ENCODE measurements at regions not wholly inside any gene's neighbourhood (a gene's known extent, or its start where the extent isn't known, plus 50 kb on each side); places are given as distances from the start of the nearest gene placed in this dataset.
A peak's percentile ranks its signal among the peaks of the same experiment; 100 is the strongest.

GRCh38 chr4:57270346-57270745 is 160.2 kb upstream of the IGFBP7 start:
- peak; percentile 83 for DNase-seq (ENCODE audit: low spot score)

DNA sequence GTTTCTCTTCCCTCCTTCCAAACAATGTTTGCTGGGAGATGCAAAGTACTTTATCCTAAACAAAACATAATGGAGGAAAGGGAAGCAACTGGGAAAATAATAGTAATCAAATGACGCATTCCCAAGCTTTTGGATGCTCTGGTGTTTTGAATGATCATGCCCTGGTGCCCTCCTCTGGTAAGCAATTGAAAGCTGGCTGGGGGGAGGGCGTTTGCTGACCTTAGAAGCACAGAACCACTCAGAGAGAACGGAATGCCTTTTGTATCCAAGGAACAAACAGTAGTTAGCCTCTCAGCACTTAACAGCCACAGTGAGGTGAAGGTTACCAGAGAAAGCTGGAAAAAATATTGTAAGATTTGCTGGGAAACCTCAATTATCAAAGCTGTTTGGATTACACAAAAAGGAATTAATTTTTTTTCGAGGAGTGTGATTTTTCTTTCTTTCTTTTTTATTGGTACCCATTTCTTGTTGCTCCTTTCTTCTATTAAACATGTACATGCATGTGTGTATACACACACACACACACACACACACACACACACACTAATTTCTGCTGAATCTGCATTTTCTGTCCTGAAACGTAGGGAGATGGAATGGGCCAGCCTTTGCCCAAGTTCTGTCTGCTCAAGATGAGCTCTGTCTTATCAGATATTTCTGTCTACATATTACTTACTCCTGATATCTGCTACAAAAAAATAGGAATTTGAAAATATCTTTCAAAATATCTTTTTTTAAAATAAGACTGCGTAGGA is 155.8 kb upstream of the IGFBP7 start:
- DNase-seq (ENCODE audit: low spot score): no peak

DNA sequence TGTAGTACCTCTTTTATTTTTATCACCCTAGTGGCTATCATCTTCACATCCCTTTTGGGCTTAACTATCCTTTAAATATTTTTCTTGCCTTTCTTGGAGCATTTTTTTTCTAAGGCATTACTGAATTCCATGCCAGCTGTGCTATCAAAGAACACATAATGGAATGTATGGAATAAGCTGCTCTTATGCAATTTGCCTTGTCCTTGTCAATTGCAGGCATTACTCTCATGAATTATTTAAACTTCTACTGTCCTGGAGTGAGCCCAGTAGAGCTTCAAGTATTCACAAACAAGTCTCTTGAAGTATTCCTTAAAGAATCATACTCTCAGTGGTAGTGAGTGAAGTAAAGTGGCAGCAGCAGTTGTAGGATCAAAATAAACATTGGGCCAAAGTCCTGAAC is 144.6 kb upstream of the IGFBP7 start:
- peak; percentile 69 for DNase-seq (ENCODE audit: low spot score)

DNA sequence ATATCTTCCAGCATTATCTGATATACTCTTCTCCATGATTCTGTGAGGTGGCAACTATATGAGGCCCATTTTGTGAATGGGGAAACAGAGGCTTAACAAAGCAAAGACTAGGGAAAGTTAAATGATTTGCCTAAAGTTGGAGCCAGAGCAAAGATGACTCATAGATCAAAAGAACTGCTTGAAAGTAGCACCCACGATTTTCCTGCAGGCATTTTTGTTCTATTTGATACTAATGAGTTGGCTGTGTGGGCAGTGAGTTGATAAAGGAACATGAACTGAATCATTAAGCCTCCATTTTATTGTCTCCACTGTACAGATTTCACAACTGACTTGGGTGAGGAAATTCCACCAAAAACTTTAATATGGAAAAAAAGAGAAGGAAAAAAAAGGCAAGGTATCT is 138.9 kb upstream of the IGFBP7 start:
- DNase-seq (ENCODE audit: low spot score): no peak

GRCh38 chr4:57243076-57243475 is 132.9 kb upstream of the IGFBP7 start:
- DNase-seq (ENCODE audit: low spot score): no peak

- no peak for DNase-seq (ENCODE audit: low spot score)
These were observed 124.1 kb upstream of the IGFBP7 start for GRCh38 chr4:57234252-57234775.

DNA sequence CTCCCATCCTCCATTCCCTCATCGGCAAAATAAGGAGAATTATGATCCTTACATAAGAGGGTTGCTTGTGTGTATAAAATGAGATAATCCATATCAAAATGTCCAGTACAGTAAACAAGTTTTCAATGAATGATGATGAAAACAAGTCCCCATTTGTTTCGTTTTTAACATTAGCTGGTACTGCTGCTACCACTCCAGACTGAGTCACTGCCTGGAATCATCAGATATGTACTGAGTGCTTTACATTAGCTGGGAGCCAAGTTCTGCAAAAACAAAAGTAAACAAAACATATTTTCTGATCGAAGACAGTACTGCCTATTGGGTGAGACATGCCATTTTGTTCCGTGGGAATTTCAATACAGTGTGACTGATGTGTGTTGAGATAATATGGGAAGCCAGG is 123.2 kb upstream of the IGFBP7 start:
- DNase-seq (ENCODE audit: low spot score): peak; percentile 7

DNA sequence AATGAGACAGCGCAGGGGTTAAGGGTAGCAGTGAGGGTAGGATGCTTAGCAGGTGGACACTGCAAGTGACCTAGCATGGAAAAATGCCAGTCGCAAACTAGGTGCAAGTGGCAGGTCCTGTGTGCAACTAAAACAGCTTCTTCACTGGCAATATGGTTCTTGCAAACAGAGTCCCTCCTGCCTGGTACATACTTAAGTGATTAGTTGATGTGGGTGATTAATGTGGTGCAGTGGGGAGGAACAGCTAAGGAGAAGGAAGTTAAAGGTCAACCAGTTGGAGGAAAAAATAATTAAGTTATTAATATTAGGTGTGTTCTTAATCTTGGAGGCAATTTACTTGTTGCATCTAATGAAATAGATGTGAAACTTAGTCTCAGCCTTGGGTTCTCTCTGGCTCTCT is 121.6 kb upstream of the IGFBP7 start:
- DNase-seq (ENCODE audit: low spot score): no peak

GRCh38 chr4:57220734-57221133 is 110.5 kb upstream of the IGFBP7 start:
- DNase-seq (ENCODE audit: low spot score): no peak

GRCh38 chr4:57220172-57220571 is 110.0 kb upstream of the IGFBP7 start:
- no peak for DNase-seq (ENCODE audit: low spot score)

DNA sequence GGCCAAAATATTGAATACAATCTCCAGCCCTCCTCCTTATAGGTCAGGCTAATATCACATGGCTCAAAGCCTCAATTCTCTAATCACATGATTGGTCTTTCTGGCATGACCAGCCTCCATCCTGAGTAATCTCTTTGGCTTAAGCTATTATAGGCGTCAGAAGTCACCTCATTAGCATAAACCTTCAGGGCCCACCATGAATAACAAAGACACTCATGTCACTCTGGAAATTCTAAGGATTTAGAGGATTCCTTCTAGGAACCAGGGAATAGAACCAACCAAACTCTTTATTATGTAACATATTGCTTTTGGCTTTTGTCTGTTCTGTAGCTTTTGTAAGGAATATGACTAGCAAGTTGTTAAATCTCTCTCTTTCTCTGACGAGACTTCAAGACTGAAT is 109.2 kb upstream of the IGFBP7 start:
- DNase-seq (ENCODE audit: low spot score): no peak

DNA sequence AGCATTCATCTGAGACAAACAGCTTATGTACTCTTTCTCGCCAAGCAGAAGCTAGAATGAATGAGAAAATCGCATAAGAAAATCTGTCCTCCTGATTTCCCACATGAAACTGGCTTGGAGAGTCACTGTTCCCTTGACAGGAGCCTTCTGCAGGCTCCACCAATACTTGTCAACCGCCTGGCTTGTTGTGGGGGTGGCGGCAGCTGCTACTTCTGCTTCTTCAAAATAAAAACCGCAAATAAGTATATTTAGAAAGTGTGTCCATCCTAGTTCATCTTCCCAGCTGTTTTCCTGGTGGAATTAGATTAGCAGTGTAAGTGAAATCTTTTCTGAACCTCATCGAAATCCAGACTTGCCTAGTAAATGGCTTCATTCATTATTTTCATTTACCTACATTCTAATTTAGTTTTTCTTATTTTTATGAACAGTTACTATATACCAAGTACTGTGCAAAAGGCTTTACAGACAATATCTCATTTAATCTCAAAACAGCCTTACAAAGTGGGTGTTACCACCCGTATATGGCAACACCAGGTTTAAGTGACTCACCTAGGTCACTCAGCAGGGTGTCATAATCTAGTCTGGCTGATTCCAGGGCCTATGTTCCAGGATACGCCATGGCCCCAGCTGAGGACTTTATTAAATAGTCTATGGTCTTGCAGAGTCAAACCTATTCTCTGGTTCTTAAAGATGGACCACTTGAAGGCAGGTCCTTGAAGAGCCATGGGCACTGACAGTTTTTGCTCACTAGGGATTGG is 104.6 kb upstream of the IGFBP7 start:
- no peak for DNase-seq (ENCODE audit: low spot score)

- DNase-seq (ENCODE audit: low spot score): no peak
These were observed 100.9 kb upstream of the IGFBP7 start for GRCh38 chr4:57211131-57211530.

DNA sequence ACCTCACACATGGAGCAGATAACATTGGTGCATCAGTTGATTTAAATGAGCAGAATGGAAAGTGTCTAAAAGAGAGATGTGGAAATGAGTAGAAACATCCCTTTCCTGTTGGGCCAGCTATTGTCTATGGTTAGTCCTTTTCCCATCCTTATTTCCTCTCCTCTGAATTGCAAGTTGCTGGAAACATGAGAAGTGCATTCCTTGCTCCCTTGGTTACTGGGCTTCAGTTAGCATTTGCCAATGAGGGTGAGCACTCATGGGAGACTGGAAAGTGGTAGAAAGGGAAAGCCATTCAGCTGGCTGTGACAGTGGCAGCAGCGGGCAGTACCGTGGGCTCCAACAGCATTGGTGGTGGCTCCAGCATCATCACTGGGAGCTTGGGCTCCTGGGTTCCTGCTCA is 96.0 kb upstream of the IGFBP7 start:
- no peak for DNase-seq (ENCODE audit: low spot score)

GRCh38 chr4:57205580-57205979 is 95.4 kb upstream of the IGFBP7 start:
- no peak for DNase-seq (ENCODE audit: low spot score)

DNA sequence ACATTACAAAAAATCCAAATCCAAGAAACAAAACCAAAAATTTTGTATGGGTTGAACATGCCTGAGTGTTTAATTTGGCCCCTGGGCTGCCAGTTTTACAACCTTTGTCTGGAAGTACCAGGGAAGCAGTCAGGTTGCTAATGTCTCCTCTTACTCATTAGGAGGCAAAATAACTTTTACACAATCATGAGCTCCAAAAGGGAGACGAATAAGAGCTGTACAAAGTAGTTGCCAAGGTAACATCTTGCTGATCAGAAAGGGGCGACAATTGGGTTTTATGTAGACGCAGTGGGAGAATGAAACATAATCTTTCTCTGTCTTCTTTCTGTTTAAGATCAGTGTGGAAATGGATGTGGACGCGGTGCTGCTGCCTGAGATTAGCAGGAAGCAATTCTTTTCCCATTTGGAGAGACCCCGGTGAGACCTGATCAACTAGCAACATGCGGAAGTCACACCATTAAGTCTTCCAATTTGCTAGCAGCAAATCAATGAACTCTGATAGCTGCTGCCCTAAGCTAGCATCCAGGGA is 90.7 kb upstream of the IGFBP7 start:
- DNase-seq (ENCODE audit: low spot score): no peak

DNA sequence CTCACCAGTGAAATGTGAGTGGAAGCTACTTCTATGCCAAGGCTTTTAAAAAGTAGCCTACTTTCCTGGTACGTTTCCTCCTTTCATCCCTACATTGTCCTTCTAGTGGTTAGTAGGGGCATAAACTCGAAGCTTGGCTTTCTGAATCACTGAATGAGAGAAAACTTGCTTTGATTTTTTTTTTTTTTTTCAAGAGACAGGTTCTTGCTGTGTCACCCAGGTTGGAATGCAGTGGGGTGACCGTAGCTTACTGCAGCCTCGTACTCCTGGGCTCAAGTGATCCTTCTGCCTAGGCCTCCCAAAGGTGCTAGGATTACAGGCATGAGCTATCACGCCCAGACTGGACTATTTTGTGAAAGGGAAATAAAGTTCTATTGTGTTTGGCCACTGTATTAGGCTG is 89.1 kb upstream of the IGFBP7 start:
- DNase-seq (ENCODE audit: low spot score): no peak

GRCh38 chr4:57195622-57196021 is 85.4 kb upstream of the IGFBP7 start:
- no peak for DNase-seq (ENCODE audit: low spot score)

DNA sequence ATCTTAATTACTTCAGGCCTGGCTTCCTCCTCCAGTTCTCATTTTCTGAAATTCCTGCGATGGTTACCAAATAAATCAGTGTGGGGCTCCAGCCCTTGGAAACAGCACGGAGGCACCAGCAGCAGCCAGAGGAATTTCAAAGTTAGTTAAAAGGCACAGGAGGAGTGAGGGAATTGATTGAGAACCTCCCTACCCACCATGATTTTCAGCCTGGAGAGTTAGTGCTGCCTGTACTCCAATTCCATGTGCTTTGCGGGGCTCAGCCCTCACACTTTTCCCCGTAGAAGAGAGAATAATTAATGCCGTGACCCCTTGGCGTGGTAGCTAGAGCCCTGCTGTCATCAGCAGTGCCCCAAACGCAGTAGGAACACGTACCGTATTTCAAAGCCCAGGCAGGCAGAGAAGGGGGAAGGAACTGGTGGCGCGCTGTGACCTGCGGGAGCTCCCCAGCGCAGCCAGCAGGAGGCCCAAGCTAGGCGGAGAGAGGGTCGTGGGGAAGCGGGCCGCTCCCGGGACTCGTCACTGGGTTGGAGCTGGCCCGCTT is 84.0 kb upstream of the IGFBP7 start:
- DNase-seq (ENCODE audit: low spot score): peak; percentile 15

DNA sequence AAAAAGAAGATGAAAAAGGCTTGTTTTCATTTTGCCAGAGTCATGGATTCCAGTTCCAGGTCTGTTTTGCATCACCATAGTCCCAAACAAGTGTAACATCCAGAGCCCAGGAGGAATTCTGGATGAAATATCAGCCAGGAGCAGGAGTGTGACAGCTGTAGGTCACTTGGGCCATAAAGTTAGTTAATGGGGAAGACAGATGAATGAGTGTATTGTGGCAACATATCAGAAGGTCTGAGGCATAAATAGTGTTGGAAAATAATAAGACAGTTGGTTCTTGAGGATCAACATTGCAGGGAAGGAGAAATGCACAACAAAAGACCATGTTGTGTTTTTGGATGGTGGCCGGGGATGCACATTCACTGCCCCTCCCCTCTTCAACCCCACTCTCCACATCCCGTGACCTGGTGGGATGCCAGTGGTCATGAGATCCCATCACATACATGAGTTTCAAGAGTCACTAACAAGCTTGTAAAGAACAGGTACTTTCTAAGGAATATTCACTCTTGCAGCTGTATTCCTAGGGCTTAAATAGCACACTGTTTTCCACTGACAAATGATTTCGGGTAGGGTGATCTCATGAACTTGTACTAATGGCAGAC is 83.1 kb upstream of the IGFBP7 start:
- DNase-seq (ENCODE audit: low spot score): no peak

GRCh38 chr4:57191523-57192034 is 81.4 kb upstream of the IGFBP7 start:
- peak; percentile 51 for DNase-seq (ENCODE audit: low spot score)
